K562 (cell line): ENCODE measurements at regions not wholly inside any gene's neighbourhood (a gene's known extent, or its start where the extent isn't known, plus 50 kb on each side); places are given as distances from the start of the nearest gene placed in this dataset.

Experiments used
- POLR2G ChIP-seq: fragments of 200-400 bp; formaldehyde crosslinking; IDR thresholded peaks from 2 replicates; pipeline ENCODE4 v1.6.1; 2017; ENCODE audit warnings: low read depth, mild to moderate bottlenecking, antibody characterized with exemption, low read length, moderate library complexity
- SMARCA4 ChIP-seq: fragments of 450-650 bp; IDR thresholded peaks from 2 replicates; pipeline ENCODE4 v1.6.1; 2016
- TEAD4 ChIP-seq, 2 experiments: sonication (generic) in 1 of 2; formaldehyde crosslinking in 1 of 2; IDR thresholded peaks; 2 replicates each; pipeline versions ENCODE4 v1.6.1 to v1.8.0; 2012 to 2022; ENCODE audit warnings: borderline replicate concordance in 1 of 2, inconsistent platforms in 1 of 2, low read length in 1 of 2, mild to moderate bottlenecking in 1 of 2, missing genetic modification reagents in 1 of 2
- TRIM28 ChIP-seq: fragments of 450-650 bp; IDR thresholded peaks from 2 replicates; pipeline ENCODE4 v1.6.1; 2017
- ZNF77 ChIP-seq: fragments of 250-450 bp; sonication (Bioruptor Pico); IDR thresholded peaks from 2 replicates; pipeline ENCODE4 v1.5.0; 2020
- TF ChIP-seq, protein P1 (sequence below), 2 experiments: fragments of 450-650 bp; formaldehyde crosslinking in 1 of 2; IDR thresholded peaks; 2 replicates each; pipeline versions ENCODE4 v1.4.0 to v1.6.1; 2014 to 2020; ENCODE audit warnings: mild to moderate bottlenecking in 2 of 2, borderline replicate concordance in 1 of 2, low read depth in 1 of 2
- TF ChIP-seq, protein P2 (sequence below): fragments of 250-450 bp; sonication (Bioruptor Pico); IDR thresholded peaks from 2 replicates; pipeline ENCODE4 v1.5.0; 2021
- TF ChIP-seq, protein P3 (sequence below): sonication (generic); formaldehyde crosslinking; IDR thresholded peaks from 2 replicates; pipeline ENCODE4 v1.8.1; 2023; ENCODE audit warnings: mild to moderate bottlenecking, missing genetic modification reagents
- TF ChIP-seq, protein P4 (sequence below): sonication (generic); formaldehyde crosslinking; IDR thresholded peaks from 2 replicates; pipeline ENCODE4 v1.8.0; 2022; ENCODE audit warnings: missing genetic modification reagents, mild to moderate bottlenecking, borderline replicate concordance

DNA sequence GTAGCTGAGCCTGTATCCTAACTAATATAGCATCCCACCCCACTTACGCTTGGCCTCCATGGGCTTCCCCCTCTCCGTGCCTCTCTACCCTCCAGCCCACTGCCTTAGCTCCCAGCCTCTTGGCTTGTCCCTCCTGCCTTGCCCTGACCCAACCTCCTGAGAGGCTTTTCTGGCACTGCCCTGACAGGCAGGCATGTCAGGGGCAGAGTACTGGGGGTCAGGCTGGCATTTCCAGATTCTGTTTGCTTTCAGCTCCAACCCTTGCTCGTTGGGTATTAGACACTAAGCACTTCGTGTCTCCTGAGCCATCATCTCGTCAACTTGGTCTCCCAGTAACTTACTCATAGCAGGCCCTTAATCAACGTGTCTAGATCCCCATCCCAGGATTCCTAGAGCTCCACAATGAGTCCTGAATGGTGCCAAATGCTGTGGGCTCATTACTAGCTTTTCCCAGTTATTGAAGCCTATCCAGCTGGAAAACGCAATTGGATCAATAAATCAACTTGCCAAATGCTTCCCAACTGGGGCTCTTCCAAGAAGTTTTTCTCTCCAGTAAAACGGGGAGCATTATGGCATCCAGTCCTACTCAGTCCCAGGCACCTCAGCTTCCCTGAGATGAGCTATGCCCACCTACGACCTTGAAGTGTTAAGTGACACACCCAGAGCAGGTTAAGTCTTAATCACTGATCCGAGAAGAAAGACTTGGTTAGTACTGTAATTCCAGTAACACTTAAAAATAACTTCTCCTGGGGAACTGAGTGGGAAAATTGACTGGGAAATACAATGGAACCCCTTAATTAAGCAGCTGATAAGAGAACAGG is 78.5 kb upstream of the DLG1 start (continued):
- TF ChIP-seq SMARCA4 (no peak), POLR2G (no peak), ZNF77 (CRISPR knock-in tag) (no peak), TRIM28 (no peak), TEAD4 (IDR thresholded peaks at IDR 0.05; ENCODE audit: low read length) (no peak), TEAD4 (CRISPR knock-in tag; IDR thresholded peaks at IDR 0.05; ENCODE audit: borderline replicate concordance) (no peak)
- TF ChIP-seq, protein P1, sequence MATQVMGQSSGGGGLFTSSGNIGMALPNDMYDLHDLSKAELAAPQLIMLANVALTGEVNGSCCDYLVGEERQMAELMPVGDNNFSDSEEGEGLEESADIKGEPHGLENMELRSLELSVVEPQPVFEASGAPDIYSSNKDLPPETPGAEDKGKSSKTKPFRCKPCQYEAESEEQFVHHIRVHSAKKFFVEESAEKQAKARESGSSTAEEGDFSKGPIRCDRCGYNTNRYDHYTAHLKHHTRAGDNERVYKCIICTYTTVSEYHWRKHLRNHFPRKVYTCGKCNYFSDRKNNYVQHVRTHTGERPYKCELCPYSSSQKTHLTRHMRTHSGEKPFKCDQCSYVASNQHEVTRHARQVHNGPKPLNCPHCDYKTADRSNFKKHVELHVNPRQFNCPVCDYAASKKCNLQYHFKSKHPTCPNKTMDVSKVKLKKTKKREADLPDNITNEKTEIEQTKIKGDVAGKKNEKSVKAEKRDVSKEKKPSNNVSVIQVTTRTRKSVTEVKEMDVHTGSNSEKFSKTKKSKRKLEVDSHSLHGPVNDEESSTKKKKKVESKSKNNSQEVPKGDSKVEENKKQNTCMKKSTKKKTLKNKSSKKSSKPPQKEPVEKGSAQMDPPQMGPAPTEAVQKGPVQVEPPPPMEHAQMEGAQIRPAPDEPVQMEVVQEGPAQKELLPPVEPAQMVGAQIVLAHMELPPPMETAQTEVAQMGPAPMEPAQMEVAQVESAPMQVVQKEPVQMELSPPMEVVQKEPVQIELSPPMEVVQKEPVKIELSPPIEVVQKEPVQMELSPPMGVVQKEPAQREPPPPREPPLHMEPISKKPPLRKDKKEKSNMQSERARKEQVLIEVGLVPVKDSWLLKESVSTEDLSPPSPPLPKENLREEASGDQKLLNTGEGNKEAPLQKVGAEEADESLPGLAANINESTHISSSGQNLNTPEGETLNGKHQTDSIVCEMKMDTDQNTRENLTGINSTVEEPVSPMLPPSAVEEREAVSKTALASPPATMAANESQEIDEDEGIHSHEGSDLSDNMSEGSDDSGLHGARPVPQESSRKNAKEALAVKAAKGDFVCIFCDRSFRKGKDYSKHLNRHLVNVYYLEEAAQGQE (IDR thresholded peaks at IDR 0.05; ENCODE audit: borderline replicate concordance), result no peak
- TF ChIP-seq, protein P1 (CRISPR knock-in tag; IDR thresholded peaks at IDR 0.05; ENCODE audit: low read depth), result no peak
- TF ChIP-seq, protein P2, sequence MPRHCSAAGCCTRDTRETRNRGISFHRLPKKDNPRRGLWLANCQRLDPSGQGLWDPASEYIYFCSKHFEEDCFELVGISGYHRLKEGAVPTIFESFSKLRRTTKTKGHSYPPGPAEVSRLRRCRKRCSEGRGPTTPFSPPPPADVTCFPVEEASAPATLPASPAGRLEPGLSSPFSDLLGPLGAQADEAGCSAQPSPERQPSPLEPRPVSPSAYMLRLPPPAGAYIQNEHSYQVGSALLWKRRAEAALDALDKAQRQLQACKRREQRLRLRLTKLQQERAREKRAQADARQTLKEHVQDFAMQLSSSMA, result no peak
- TF ChIP-seq, protein P3, sequence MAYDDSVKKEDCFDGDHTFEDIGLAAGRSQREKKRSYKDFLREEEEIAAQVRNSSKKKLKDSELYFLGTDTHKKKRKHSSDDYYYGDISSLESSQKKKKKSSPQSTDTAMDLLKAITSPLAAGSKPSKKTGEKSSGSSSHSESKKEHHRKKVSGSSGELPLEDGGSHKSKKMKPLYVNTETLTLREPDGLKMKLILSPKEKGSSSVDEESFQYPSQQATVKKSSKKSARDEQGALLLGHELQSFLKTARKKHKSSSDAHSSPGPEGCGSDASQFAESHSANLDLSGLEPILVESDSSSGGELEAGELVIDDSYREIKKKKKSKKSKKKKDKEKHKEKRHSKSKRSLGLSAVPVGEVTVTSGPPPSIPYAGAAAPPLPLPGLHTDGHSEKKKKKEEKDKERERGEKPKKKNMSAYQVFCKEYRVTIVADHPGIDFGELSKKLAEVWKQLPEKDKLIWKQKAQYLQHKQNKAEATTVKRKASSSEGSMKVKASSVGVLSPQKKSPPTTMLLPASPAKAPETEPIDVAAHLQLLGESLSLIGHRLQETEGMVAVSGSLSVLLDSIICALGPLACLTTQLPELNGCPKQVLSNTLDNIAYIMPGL (CRISPR knock-in tag), result no peak
- TF ChIP-seq, protein P4, sequence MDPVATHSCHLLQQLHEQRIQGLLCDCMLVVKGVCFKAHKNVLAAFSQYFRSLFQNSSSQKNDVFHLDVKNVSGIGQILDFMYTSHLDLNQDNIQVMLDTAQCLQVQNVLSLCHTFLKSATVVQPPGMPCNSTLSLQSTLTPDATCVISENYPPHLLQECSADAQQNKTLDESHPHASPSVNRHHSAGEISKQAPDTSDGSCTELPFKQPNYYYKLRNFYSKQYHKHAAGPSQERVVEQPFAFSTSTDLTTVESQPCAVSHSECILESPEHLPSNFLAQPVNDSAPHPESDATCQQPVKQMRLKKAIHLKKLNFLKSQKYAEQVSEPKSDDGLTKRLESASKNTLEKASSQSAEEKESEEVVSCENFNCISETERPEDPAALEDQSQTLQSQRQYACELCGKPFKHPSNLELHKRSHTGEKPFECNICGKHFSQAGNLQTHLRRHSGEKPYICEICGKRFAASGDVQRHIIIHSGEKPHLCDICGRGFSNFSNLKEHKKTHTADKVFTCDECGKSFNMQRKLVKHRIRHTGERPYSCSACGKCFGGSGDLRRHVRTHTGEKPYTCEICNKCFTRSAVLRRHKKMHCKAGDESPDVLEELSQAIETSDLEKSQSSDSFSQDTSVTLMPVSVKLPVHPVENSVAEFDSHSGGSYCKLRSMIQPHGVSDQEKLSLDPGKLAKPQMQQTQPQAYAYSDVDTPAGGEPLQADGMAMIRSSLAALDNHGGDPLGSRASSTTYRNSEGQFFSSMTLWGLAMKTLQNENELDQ, result no peak
